NCI-H510A treated with DMSO at 0.1 percent for 48 hours (cell line): ENCODE measurements at regions not wholly inside any gene's neighbourhood (a gene's known extent, or its start where the extent isn't known, plus 50 kb on each side); places are given as distances from the start of the nearest gene placed in this dataset.
"Not testable (repeated sequence)": the region's sequence is repeated elsewhere in the genome, so short reads cannot be mapped to it uniquely, and the experiment has no call there.

Experiments
- DNase-seq: peaks from one replicate; lab custom pipeline; 2025; lab: John Stamatoyannopoulos, UW

GRCh38 chr14:55898938-55899337 lies 219.3 kb upstream of the PELI2 start:
- DNase-seq: no peak

- no peak for DNase-seq
These were observed 218.7 kb upstream of the PELI2 start for GRCh38 chr14:55899531-55899930.

- DNase-seq: no peak
These were observed 217.5 kb upstream of the PELI2 start for GRCh38 chr14:55900749-55901148.

GRCh38 chr14:55901291-55901690 lies 216.9 kb upstream of the PELI2 start:
- no peak for DNase-seq

GRCh38 chr14:55902241-55902640 lies 216.0 kb upstream of the PELI2 start:
- no peak for DNase-seq

- no peak for DNase-seq
These were observed 214.1 kb upstream of the PELI2 start for GRCh38 chr14:55904086-55904485.

- DNase-seq: no peak
These were observed 210.1 kb upstream of the PELI2 start for GRCh38 chr14:55908106-55908505.

GRCh38 chr14:55909879-55910278 lies 208.3 kb upstream of the PELI2 start:
- no peak for DNase-seq

- no peak for DNase-seq
These were observed 207.5 kb upstream of the PELI2 start for GRCh38 chr14:55910601-55911243.

GRCh38 chr14:55911776-55912175 lies 206.4 kb upstream of the PELI2 start:
- no peak for DNase-seq

- no peak for DNase-seq
These were observed 205.9 kb upstream of the PELI2 start for GRCh38 chr14:55912344-55912743.

- DNase-seq: no peak
These were observed 204.7 kb upstream of the PELI2 start for GRCh38 chr14:55913324-55914025.

GRCh38 chr14:55914771-55915170 lies 203.4 kb upstream of the PELI2 start:
- DNase-seq: no peak

- no peak for DNase-seq
These were observed 202.8 kb upstream of the PELI2 start for GRCh38 chr14:55915456-55915855.

- DNase-seq: not testable (repeated sequence)
These were observed 198.4 kb upstream of the PELI2 start for GRCh38 chr14:55919800-55920199.

GRCh38 chr14:55921511-55921910 lies 196.7 kb upstream of the PELI2 start:
- peak; percentile 62 for DNase-seq

GRCh38 chr14:55926007-55926406 lies 192.2 kb upstream of the PELI2 start:
- DNase-seq: peak; percentile 90

- DNase-seq: no peak
These were observed 191.2 kb upstream of the PELI2 start for GRCh38 chr14:55927028-55927427.

GRCh38 chr14:55928276-55928675 lies 189.9 kb upstream of the PELI2 start:
- DNase-seq: no peak

GRCh38 chr14:55929136-55929535 lies 189.1 kb upstream of the PELI2 start:
- DNase-seq: no peak

GRCh38 chr14:55930016-55930784 lies 188.0 kb upstream of the PELI2 start:
- DNase-seq: no peak

- DNase-seq: no peak
These were observed 181.5 kb upstream of the PELI2 start for GRCh38 chr14:55936691-55937090.

GRCh38 chr14:55938249-55938791 lies 179.9 kb upstream of the PELI2 start:
- DNase-seq: no peak
